ENCODE measurements at regions not wholly inside any gene's neighbourhood (a gene's known extent, or its start where the extent isn't known, plus 50 kb on each side); places are given as distances from the start of the nearest gene placed in this dataset.

DNA sequence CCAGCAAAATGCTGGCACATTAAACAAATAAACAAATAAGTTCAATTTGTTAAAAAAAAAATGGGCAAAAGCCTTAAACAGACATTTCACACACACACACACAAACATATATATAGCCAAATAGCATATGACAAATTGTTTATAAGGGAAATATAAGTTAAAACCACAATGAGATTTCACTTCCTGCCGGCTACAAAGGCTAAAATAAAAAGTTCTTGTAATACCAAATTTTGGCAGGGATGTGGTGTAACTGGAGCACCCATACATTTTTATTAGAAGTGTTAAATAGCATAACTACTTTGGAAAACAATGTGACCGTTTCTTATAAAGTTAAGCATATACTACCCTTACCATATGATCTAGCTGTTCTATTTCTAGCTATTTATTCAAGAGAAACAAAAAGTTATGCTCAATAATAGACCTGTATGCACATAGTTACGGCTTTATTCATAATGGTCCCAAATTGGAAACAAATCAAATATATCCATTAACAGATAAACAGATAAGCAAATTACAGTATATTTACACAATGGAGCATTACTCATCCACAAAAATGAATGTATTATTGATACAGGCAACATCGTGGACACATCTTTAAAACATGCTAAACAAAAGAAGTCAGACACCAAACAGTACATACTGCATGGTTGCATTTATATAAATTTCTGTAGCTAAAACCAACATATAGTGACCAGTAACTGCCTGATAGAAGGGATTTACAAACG is 93.9 kb downstream of the EOMES start (continued):
- no peak for TF ChIP-seq ZNF114 (CRISPR knock-in tag; IDR thresholded peaks at IDR 0.05)

- Mint-ChIP-seq H3K27me3 (ENCODE audit: insufficient read depth, low read depth, poor library complexity) (peaks cover 2% of the 10 kb centered on the region), H3K4me1 (peaks cover 5% of the 10 kb centered on the region; the same call in 2 of the 3 replicates), H3K27ac (peak overlapping the region; percentile 40; the same call in 1 of the 2 replicates), H3K9me3 (no peaks in the 10 kb centered on the region), H3K36me3 (ENCODE audit: low read depth) (no peaks in the 10 kb centered on the region), H3K4me3 (no peak overlapping the region)
- H4K20me1 ChIP-seq (replicated peaks; ENCODE audit: insufficient read depth) = no peaks in the 10 kb centered on the region
- peaks cover 4% of the 10 kb centered on the region for H3K9me2 ChIP-seq (ENCODE audit: insufficient read depth)
- no peaks in the 10 kb centered on the region for H3K36me3 ChIP-seq (ENCODE audit: insufficient read depth)
- DNase-seq (ENCODE audit: low spot score) (no peak), ATAC-seq (no peak)
- no peaks in the 10 kb centered on the region for H3K79me2 ChIP-seq (replicated peaks; ENCODE audit: insufficient read depth)
- no peaks in the 10 kb centered on the region for H3K27me3 ChIP-seq (ENCODE audit: insufficient read depth)
- H3K27ac ChIP-seq (ENCODE audit: low read depth) = no peak overlapping the region
- H3K4me3 ChIP-seq = no peak overlapping the region
- H3K4me1 ChIP-seq (ENCODE audit: insufficient read depth) = no peaks in the 10 kb centered on the region
- H3K4me2 ChIP-seq = no peak overlapping the region
- no peaks in the 10 kb centered on the region for H3F3A ChIP-seq (replicated peaks; ENCODE audit: low read depth)
- peak overlapping the region; percentile 72; the same call in 1 of the 2 replicates for H2AFZ ChIP-seq
- TF ChIP-seq REST (IDR thresholded peaks at IDR 0.05; ENCODE audit: unreplicated experiment) (no peak), CTCF (conservative IDR thresholded peaks at IDR 0.05; ENCODE audit: low read depth in 2 of 2) (no peak), ZNF331 (CRISPR knock-in tag; IDR thresholded peaks at IDR 0.05; ENCODE audit: low read depth) (no peak), EZH2 (IDR thresholded peaks at IDR 0.05; ENCODE audit: low read depth, unreplicated experiment) (no peak), POLR2AphosphoS5 (IDR thresholded peaks at IDR 0.05; ENCODE audit: low read depth) (no peak), STAT1 (IDR thresholded peaks at IDR 0.05; ENCODE audit: unreplicated experiment) (no peak), ETS1 (IDR thresholded peaks at IDR 0.05) (no peak), CREB1 (CRISPR knock-in tag; IDR thresholded peaks at IDR 0.05; ENCODE audit: low read depth) (no peak), ZNF114 (CRISPR knock-in tag; IDR thresholded peaks at IDR 0.05) (no peak), JUNB (IDR thresholded peaks at IDR 0.05; ENCODE audit: unreplicated experiment) (no peak), NANOG (IDR thresholded peaks at IDR 0.05; ENCODE audit: borderline replicate concordance) (no peak)
- TF ChIP-seq, protein P1, sequence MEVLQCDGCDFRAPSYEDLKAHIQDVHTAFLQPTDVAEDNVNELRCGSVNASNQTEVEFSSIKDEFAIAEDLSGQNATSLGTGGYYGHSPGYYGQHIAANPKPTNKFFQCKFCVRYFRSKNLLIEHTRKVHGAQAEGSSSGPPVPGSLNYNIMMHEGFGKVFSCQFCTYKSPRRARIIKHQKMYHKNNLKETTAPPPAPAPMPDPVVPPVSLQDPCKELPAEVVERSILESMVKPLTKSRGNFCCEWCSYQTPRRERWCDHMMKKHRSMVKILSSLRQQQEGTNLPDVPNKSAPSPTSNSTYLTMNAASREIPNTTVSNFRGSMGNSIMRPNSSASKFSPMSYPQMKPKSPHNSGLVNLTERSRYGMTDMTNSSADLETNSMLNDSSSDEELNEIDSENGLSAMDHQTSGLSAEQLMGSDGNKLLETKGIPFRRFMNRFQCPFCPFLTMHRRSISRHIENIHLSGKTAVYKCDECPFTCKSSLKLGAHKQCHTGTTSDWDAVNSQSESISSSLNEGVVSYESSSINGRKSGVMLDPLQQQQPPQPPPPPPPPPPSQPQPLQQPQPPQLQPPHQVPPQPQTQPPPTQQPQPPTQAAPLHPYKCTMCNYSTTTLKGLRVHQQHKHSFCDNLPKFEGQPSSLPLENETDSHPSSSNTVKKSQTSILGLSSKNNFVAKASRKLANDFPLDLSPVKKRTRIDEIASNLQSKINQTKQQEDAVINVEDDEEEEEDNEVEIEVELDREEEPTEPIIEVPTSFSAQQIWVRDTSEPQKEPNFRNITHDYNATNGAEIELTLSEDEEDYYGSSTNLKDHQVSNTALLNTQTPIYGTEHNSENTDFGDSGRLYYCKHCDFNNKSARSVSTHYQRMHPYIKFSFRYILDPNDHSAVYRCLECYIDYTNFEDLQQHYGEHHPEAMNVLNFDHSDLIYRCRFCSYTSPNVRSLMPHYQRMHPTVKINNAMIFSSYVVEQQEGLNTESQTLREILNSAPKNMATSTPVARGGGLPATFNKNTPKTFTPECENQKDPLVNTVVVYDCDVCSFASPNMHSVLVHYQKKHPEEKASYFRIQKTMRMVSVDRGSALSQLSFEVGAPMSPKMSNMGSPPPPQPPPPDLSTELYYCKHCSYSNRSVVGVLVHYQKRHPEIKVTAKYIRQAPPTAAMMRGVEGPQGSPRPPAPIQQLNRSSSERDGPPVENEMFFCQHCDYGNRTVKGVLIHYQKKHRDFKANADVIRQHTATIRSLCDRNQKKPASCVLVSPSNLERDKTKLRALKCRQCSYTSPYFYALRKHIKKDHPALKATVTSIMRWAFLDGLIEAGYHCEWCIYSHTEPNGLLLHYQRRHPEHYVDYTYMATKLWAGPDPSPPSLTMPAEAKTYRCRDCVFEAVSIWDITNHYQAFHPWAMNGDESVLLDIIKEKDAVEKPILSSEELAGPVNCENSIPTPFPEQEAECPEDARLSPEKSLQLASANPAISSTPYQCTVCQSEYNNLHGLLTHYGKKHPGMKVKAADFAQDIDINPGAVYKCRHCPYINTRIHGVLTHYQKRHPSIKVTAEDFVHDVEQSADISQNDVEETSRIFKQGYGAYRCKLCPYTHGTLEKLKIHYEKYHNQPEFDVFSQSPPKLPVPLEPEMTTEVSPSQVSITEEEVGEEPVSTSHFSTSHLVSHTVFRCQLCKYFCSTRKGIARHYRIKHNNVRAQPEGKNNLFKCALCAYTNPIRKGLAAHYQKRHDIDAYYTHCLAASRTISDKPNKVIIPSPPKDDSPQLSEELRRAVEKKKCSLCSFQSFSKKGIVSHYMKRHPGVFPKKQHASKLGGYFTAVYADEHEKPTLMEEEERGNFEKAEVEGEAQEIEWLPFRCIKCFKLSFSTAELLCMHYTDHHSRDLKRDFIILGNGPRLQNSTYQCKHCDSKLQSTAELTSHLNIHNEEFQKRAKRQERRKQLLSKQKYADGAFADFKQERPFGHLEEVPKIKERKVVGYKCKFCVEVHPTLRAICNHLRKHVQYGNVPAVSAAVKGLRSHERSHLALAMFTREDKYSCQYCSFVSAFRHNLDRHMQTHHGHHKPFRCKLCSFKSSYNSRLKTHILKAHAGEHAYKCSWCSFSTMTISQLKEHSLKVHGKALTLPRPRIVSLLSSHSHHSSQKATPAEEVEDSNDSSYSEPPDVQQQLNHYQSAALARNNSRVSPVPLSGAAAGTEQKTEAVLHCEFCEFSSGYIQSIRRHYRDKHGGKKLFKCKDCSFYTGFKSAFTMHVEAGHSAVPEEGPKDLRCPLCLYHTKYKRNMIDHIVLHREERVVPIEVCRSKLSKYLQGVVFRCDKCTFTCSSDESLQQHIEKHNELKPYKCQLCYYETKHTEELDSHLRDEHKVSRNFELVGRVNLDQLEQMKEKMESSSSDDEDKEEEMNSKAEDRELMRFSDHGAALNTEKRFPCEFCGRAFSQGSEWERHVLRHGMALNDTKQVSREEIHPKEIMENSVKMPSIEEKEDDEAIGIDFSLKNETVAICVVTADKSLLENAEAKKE (CRISPR knock-in tag; IDR thresholded peaks at IDR 0.05) = no peak
These were observed 95.5 kb downstream of the EOMES start for GRCh38 chr3:27626596-27627118.

All from GM23338 (cell line).